HG02763 (cell line): ENCODE measurements at regions not wholly inside any gene's neighbourhood (a gene's known extent, or its start where the extent isn't known, plus 50 kb on each side); places are given as distances from the start of the nearest gene placed in this dataset.
"Not testable (repeated sequence)": the region's sequence is repeated elsewhere in the genome, so short reads cannot be mapped to it uniquely, and the experiment has no call there.

Source experiments
- ATAC-seq: cut with Tn5 transposase; IDR thresholded peaks from one replicate; pipeline ENCODE4 v1.9.1; 2021; ENCODE audit warnings: mild to moderate bottlenecking, moderate library complexity; ENCODE audit not compliant: unreplicated experiment

DNA sequence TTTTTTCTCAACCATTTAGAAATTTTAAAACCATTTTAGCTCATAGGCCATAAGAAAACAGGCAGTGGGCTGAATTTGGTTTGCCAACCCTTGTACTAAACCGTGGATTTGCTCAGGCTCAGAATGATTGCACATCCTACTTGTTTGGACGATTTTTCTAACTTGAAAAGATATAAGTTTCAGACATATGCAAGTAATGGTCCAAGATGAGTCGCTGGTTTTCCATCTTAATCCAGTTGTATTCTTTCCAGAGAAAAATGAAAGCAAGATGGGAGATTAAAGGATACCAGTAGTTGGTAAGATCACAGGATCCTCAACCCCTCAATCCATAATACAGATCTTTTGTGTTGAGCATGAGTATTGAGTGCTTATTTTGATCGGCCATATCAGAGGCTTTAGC is 250.9 kb downstream of the TINAG start:
- no peak for ATAC-seq

DNA sequence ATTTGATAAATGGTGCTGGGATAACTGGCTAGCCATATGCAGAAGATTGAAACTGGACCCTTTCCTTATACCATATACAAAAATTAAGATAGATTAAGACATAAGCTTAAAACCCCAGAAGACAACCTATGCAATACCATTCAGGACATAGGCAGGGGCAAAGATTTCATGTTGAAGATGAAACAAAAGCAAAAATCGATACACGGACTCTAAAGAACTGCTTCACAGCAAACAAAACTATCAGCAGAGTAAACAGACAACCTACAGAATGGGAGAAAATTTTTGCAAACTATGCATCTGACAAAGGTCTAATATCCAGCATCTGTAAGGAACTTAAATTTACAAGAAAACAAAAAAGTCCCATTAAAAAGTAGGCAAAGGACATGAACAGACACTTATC is 255.9 kb downstream of the TINAG start:
- ATAC-seq = not testable (repeated sequence)

DNA sequence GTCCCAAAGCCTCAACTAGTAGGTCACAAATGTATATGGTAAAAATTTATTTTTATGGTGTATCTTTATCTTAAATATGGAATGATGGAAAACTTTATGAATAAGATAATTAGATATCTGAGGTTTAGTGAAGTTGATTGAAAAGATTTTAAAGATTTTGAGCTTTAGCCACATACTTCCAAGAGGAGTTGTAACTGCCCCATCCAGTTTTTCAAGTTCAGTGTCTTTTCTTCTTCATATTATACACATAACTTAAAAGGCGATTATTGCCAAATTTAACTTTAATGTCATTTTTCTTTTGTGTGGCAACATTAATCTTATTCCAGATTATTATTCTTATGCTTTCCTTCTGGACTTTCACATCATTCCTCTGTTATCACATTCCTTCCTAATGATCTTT is 266.4 kb downstream of the TINAG start:
- no peak for ATAC-seq

DNA sequence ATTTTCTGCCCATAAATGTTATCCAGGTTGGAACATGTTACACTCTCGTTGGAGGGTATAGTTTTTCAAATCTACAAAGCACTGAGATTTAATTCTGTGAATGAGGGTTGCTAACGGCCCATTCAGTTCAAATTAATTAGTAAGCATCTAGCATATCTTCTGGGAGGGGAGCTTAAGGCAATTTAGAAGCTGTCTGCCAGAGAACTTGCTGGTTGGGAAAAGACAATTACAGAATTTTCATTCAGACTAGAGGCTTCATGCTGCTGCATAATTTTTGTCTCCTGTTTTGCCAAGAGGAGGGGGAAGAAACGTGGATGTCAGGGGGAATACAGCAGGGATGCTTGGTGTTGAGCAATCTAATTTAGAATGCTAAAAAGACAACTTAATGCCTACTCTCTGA is 268.3 kb upstream of the FAM83B start:
- ATAC-seq = no peak

DNA sequence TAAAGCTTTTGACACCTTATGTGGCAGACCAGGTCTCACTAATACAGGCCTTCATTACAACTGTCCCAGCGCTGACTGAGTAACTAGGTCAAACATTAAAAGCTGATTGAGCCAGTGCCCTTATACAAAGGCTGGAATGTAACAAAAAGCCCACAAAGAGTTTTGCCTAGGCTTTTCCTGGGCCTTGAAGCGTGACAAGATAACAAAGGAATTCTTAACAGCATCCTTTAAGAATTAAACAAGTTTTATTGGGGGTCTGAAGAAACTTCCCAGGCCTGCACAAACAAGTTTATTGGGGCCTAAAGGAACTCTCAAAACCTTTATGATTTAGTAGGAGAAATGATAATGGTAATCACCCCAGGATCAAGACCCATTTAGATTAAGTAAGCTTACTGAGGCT is 267.6 kb upstream of the FAM83B start:
- ATAC-seq = no peak

DNA sequence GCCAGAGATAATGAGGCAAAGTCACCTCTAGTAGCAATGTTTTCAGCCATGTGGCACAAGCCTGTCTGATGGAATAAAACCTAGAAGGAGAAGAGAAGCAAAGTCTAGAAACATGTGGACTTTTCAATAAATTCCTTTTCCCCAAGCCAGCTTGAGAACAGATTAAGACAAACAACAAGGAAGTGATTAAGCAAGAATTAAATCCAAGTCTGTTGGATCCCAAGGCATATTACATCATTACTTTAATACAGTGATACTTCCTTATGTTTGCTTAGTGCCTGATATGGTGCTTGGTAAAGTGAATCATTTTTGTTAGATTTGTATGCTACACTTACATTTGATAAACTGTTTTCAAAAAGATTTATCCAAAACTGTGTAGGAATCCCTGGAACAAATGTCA is 260.3 kb upstream of the FAM83B start:
- no peak for ATAC-seq

DNA sequence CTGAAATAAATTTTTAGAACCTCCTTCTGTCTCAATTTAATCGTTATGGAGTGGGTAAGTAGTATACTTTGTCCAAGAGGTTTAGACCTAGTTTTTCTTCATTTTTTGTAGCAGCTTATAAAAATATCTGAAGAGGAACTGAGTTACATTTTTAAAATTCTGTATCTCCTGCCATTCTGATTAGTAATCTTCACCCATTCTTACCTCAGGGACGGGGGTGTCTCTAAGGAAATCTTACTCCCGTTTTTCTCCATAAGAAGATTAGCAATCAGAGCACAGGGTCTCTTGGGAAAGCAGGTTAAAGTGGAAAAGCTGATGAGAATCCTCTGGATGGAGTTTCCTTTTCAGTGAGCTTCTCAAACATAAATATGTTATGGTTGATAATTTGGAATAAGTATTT is 259.3 kb upstream of the FAM83B start:
- ATAC-seq = no peak

DNA sequence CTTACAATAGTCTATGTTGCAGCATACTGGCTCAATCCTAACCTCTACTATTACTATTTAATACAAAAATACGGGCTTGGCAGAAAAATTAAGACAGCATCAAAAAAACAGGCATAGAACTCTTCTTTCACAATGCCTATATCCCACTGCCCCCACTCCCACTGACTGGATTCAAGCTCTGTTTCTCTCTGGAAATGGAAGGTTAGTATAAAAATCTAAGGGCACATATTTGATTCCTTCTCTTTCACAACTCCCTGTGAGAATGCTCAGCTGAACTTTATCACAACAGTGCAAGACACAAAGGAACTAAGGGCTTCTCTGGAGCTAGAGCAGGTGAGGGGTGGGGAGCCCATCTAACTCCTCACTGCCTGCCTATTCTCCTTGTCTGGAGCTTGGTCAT is 258.4 kb upstream of the FAM83B start:
- no peak for ATAC-seq

DNA sequence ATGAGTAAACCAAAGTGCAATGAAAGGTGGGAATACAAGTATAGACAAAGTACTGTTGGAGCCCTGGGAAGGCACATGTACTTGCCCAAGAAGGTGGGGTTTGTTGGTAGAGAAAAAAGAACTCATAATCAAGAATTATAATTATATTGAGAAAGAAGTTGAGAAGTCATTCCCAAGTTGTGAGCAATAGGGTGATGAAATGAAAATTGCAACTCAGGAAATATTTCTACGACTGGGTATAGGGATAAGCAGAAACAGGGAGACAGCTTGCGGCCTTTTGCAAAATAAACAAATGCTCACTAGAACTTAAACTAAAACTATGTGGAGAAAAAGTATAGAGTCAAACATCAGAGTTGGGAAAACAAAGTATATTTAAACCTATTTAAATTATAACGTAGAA is 250.7 kb upstream of the FAM83B start:
- no peak for ATAC-seq

DNA sequence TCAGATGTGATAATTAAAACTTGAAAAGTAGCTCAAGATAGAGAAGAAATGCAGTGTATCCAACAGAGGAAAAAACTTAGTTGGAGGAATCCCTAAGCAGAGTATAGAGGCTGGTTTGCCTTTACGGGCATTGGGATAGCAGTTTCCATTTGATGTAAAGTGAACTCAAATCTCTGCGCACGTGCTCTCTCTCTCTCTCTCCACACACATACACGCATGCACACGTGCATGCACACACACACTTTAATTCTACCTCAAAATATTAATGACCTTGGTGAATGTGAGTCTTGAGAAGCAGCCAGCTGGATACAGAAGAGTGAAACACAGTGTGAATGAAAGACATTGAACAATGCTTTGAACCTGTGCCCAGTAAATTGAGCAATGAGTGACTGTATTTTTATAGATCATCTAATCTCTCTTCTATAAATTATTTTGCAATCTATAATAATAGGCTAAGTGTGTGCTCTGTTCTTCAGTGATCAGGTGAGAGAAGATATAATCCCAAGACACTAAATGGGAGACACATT is 247.7 kb upstream of the FAM83B start:
- no peak for ATAC-seq

DNA sequence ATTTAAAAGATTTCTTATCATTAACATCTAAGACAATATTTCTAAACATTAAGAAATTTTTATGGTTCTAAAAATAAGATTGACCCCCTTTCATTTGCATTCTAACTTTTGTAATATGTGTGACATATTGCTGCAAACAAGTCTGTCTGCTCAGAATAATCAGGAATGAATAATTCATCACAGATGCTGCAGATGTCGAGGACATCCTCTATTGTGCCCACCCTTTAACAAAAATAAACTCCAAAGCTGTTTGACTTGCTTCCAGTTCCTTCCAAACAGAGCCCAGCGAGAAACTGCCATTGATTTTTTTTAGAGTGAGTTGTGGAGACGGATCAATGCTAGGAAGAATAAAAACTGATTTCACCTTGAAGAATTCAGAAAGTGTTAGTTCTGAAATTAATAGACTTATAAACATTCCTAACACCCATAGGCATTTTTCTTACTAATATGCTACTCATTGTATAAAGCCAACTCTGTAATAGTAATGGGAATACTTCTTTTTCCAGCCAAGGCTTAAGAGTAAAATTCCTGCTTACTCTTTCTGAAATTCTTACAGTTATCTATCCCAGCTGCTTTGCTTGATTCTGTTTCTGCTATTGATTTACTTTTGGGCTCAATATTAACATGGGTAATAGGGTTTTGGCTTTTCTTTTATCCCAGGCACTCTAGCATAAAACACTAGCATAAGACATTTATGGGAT is 244.8 kb upstream of the FAM83B start:
- no peak for ATAC-seq

DNA sequence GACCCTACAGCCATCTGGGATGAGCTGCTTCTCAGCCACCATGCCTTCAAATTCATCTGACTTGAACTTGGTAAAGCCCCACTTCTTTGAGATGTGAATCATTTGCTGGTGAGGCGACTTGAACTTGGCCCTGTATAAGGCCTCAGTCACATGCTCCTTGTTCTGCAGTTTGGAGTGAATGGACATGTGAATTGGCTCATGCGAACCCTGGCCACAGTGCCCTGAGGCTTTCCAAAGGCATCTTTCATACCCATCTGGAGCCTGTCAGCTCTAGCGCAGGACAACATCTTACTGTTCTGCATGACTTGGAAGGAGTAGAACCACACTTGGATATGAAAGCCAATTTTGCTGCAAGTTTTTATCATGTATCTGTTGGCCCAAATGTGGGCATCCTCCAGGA is 244.0 kb upstream of the FAM83B start:
- no peak for ATAC-seq

DNA sequence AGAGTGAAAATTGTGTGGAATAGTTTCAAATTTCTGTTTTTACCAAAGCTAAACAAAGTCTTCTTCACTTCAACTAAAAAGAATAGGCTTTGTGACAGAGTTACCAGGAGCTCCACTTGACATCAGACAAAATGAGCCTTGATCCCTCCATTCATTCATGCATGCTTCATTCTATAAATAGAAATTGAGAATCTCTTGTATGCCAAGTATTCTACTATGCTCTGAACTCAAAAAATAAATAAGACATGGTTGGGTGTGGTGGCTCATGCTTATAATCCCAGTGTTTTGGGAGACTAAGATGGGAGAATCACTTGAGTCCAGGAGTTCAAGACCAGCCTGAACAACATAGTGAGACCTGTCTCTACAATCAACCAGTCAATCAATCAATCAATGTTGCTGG is 236.6 kb upstream of the FAM83B start:
- ATAC-seq = no peak

DNA sequence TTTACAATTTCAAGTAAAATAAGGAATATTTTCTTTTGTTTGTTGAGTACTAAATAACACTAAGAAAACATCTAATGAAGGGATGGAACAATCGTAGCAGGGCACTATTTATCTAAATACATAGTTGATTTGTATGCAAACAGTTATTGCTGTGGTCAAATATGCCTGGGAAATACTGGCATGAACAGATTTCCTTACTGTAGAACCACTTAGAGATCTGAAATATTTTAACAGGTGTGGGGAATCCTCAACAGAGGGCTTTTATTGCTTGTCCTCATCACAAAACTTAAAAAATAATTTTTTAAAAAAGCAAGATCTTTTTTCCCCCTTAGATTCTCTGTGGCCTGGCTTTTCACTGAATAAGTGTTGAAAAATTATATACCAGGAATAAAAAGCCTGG is 233.0 kb upstream of the FAM83B start:
- ATAC-seq = no peak

DNA sequence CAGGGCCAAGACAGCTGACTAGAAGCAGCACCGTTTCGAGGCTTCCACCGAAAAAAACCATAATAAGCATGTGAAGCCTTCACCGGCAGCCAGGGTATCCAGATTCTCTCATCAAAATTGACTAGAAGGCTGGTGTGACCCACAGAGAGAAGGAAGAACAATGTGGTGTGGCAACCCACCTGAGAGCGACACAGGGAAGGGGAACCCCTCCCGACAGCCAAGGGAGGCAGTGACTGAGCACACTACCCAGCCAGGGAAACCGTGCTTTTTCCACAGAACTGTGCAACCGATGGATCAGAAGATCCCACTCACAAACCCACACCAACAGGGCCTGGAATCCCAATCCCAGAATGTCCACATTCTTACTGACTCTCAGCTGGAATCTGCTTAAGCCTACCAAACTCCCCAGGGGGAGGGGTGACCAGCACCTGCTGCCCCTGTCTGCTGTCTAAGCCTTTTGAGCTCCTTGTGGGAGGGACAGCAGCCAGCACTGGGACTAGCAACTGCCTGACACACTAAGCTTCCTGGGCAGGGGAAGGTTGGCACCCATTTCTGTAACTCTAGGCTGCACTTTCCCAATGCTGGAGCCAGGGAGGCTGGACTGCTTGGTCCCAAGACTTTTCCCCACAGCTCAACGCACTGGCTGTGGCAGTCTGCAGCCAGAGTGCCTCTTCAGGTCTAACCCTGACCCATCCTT is 231.9 kb upstream of the FAM83B start:
- no peak for ATAC-seq

DNA sequence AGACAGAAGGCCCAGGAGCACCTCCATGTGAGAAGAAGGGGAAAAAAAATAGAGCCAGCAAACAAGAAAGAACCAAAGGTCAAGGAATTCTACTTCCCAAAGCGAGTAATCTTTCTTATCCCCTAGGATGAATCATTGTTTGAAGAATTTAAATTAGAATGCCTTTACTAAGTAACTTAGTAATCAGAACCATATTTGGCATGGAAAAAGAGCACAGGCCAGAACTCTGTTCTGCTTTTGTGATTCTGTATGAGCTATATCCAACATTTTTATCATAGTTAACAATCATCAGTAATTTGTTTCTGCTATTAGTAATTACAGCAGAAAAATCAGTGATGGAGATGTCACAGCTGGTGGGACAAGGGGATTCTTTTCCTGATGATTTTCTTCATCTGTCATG is 228.8 kb upstream of the FAM83B start:
- no peak for ATAC-seq

DNA sequence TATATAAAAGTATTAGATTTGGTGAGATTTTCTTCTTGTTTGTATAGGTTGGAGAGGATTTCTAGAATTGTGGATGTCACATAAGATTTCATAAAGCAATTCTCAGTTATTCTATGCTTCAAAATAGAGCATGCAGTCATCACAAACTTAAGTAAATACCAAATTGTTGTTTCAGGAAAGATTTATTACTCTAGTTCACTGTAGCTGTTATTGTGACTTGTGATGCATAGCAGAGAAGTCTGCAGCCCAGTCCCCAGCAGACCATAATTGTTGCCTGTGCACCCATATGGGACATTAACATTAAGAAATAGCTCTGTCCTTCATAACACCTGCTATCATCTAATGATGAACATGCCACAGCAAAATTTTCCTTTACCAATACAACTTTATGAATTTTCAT is 228.0 kb upstream of the FAM83B start:
- ATAC-seq = no peak

DNA sequence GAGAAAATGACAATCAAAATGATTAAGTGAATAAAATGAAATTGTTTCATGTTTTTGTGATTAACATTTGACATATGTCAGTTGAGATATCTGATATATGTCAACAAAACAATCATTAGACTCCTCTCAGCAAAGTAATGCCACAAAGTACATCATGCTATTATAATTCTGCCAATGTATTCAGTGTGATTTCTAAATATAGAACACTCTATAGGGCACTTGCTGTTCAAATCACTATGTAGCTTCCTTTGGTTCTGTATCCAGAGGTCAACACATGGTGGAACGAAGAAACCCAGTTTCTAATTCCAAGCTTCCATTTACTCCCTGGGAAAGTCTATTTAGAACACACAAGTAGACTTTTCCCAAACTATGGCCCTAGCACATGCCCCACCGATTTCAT is 227.5 kb upstream of the FAM83B start:
- ATAC-seq = no peak

DNA sequence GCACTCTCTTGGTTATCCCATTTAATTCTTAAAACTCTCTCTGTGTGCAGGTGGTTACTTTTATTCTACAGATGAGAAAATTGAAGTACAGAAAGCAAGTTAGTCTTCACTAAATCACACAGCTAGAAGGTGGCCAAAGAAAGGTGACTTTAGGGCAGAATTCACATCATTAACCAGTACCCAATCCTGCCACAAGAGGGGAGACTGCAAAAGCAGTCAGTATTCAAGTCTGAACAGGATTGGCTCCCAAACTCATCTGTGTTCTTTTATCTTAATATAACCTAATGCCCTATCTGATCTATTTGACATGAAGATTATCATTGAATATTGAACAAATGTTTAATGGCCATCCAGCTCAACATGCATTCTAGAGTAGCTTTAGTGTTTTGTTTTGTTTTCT is 225.3 kb upstream of the FAM83B start:
- ATAC-seq = peak; percentile 81

DNA sequence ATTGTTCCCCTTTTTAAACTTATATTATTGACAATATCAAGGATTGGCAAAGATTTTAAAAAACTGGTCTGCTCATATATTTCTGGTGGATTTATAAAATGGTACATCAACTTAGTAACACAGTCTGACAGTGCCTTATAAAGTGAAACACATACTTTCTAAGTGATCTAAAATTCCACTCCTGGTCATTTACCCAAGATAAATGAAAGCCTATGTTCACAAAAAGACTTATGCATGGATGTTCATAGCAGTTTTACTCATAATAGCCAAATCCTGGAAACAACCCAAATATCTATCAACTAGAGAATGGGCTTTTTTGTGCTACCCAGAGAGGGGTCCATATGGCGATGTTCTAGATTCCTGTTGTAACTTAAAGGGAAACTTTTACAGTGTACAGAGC is 222.4 kb upstream of the FAM83B start:
- ATAC-seq = no peak

DNA sequence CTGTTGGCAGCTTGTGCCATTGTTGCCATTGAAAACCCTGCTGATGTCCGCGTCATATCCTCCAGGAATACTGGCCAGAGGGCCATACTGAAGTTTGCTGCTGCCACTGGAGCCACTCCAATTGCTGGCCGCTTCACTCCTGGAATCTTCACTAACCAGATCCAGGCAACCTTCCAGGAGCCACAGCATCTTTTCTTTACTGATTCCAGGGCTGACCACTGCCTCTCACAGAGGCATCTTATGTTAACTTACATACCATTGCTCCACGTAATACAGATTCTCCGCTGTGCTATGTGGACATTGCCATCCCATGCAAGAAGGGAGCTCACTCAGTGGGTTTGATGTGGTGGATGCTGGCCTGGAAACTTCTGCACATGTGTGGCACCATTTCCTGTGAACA is 221.8 kb upstream of the FAM83B start:
- ATAC-seq = no peak

DNA sequence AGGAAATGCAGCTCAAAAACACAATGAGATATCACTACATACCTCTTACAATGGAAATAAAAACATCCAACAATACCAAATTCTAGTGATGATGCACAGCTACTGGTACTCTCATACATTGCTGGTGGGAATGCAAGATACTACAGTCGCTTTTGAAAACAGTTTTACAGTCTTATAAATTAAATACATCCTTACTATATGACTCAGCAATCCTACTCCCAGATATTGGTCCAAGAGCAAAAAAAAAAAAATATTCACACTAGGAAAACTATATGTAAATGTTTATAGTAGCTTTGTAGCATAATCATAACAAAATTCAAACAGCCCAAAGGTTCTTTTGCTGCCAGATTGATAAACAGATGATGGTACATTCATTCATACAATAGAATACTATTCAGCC is 217.4 kb upstream of the FAM83B start:
- ATAC-seq = no peak
